Lower leg skin (tissue), 3 donors: ENCODE measurements at regions not wholly inside any gene's neighbourhood (a gene's known extent, or its start where the extent isn't known, plus 50 kb on each side); places are given as distances from the start of the nearest gene placed in this dataset.

ENCODE experiments used
- POLR2A ChIP-seq, 2 donors: fragments of 450-650 bp; IDR thresholded peaks; one replicate each; pipeline ENCODE4 v1.6.1; 2016 to 2017; ENCODE audit warnings: antibody characterized with exemption in 2 of 2, mild to moderate bottlenecking in 1 of 2, moderate library complexity in 1 of 2
- TF ChIP-seq, protein P1 (sequence below), 3 donors: fragments of 450-650 bp; IDR thresholded peaks; one replicate each; pipeline ENCODE4 v1.5.1; 2016; ENCODE audit warnings: antibody characterized with exemption in 3 of 3, mild to moderate bottlenecking in 3 of 3, moderate library complexity in 2 of 3

- no peak for TF ChIP-seq POLR2A (IDR thresholded peaks at IDR 0.05)
- TF ChIP-seq, protein P1, sequence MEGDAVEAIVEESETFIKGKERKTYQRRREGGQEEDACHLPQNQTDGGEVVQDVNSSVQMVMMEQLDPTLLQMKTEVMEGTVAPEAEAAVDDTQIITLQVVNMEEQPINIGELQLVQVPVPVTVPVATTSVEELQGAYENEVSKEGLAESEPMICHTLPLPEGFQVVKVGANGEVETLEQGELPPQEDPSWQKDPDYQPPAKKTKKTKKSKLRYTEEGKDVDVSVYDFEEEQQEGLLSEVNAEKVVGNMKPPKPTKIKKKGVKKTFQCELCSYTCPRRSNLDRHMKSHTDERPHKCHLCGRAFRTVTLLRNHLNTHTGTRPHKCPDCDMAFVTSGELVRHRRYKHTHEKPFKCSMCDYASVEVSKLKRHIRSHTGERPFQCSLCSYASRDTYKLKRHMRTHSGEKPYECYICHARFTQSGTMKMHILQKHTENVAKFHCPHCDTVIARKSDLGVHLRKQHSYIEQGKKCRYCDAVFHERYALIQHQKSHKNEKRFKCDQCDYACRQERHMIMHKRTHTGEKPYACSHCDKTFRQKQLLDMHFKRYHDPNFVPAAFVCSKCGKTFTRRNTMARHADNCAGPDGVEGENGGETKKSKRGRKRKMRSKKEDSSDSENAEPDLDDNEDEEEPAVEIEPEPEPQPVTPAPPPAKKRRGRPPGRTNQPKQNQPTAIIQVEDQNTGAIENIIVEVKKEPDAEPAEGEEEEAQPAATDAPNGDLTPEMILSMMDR (IDR thresholded peaks at IDR 0.05): no peak
Observed at GRCh38 chr14:27090716-27091115, 492.9 kb upstream of the NOVA1 start.
